Neural progenitor cell (in vitro differentiated cells): ENCODE measurements at regions not wholly inside any gene's neighbourhood (a gene's known extent, or its start where the extent isn't known, plus 50 kb on each side); places are given as distances from the start of the nearest gene placed in this dataset.

Experiments used
- DNase-seq: peaks from one replicate; pipeline ENCODE4 v3.0.0-alpha.2; 2016; ENCODE audit warnings: low spot score
- H2AFZ ChIP-seq: fragments of 200-600 bp; sonication (generic); replicated peaks from 2 replicates; pipeline ENCODE4 v1.6.1; 2016; ENCODE audit warnings: antibody characterized with exemption
- H3F3A ChIP-seq: fragments of 200-600 bp; sonication (generic); 2 replicates; pipeline ENCODE4 v1.6.1; 2016; ENCODE audit warnings: antibody characterized with exemption, low read depth
- H3K27ac ChIP-seq: fragments of 200-600 bp; sonication (generic); 2 replicates; pipeline ENCODE4 v1.5.1; 2016; ENCODE audit warnings: mild to moderate bottlenecking
- H3K27me3 ChIP-seq: fragments of 200-600 bp; sonication (generic); 2 replicates; pipeline ENCODE4 v1.6.1; 2016; ENCODE audit warnings: mild to moderate bottlenecking, moderate library complexity
- H3K36me3 ChIP-seq: fragments of 200-600 bp; sonication (generic); 2 replicates; pipeline ENCODE4 v1.5.1; 2016
- H3K4me1 ChIP-seq: fragments of 200-600 bp; sonication (generic); 2 replicates; pipeline ENCODE4 v1.6.1; 2016; ENCODE audit warnings: mixed run types
- H3K4me2 ChIP-seq: fragments of 200-600 bp; sonication (generic); 2 replicates; pipeline ENCODE4 v1.6.1; 2016
- H3K4me3 ChIP-seq: fragments of 200-600 bp; sonication (generic); 2 replicates; pipeline ENCODE4 v1.5.1; 2016
- H3K79me2 ChIP-seq: fragments of 200-600 bp; sonication (generic); 2 replicates; pipeline ENCODE4 v1.6.1; 2016; ENCODE audit warnings: low read depth
- H3K9ac ChIP-seq: fragments of 200-600 bp; sonication (generic); 2 replicates; pipeline ENCODE4 v1.6.1; 2016
- H3K9me3 ChIP-seq: fragments of 200-600 bp; sonication (generic); 2 replicates; pipeline ENCODE4 v1.5.1; 2016; ENCODE audit warnings: low read depth
- H4K20me1 ChIP-seq: fragments of 200-600 bp; sonication (generic); 2 replicates; pipeline ENCODE4 v1.6.1; 2016; ENCODE audit warnings: low read depth
- H3K27ac Mint-ChIP-seq: 3 replicates; pipeline ENCODE4 v1.8.0; 2021; ENCODE audit warnings: mixed read lengths
- H3K27me3 Mint-ChIP-seq: 2 replicates; pipeline ENCODE4 v1.8.0; 2022; ENCODE audit warnings: low read depth, mild to moderate bottlenecking, inconsistent platforms, moderate library complexity, mixed read lengths; ENCODE audit not compliant: insufficient read depth
- H3K36me3 Mint-ChIP-seq: 3 replicates; pipeline ENCODE4 v1.8.0; 2021; ENCODE audit warnings: mixed read lengths
- H3K4me1 Mint-ChIP-seq: 3 replicates; pipeline ENCODE4 v1.8.0; 2021; ENCODE audit warnings: mixed read lengths
- H3K4me3 Mint-ChIP-seq: 3 replicates; pipeline ENCODE4 v1.8.0; 2021; ENCODE audit warnings: mild to moderate bottlenecking, moderate library complexity, mixed read lengths
- H3K9me3 Mint-ChIP-seq: 3 replicates; pipeline ENCODE4 v1.8.0; 2020; ENCODE audit warnings: mixed read lengths
- EZH2 ChIP-seq: fragments of 200-600 bp; sonication (generic); IDR thresholded peaks from 2 replicates; pipeline ENCODE4 v1.6.1; 2017; ENCODE audit warnings: antibody characterized with exemption, mild to moderate bottlenecking, moderate library complexity
- EZH2phosphoT487 ChIP-seq: fragments of 200-600 bp; sonication (generic); IDR thresholded peaks from 2 replicates; pipeline ENCODE4 v1.6.1; 2017; ENCODE audit warnings: antibody characterized with exemption
- TF ChIP-seq, protein P1 (sequence below): fragments of 200-600 bp; sonication (generic); IDR thresholded peaks from 2 replicates; pipeline ENCODE4 v1.5.1; 2017; ENCODE audit warnings: antibody characterized with exemption, mild to moderate bottlenecking

DNA sequence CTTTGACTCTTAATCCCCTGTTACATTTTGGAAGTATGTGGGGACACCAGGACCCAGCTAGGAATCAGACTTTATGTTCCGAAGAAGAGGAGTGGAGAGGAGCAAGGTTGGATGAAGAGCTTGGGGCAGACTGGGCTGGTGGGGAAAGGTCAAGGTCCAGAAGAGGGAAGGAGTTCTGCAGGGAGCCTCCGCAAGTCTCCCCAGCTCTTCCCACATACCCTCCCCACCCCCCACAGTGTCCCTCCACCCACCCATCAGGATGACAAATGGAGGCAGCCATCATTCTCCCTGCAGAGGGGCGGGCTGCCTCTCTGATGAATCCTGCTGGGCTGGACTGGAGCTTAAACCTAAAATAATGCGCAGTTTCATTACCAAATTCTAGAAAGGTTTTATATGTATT, 77.2 kb downstream of the ACKR3 start:
- TF ChIP-seq EZH2 (no peak), EZH2phosphoT487 (no peak)
- TF ChIP-seq, protein P1, sequence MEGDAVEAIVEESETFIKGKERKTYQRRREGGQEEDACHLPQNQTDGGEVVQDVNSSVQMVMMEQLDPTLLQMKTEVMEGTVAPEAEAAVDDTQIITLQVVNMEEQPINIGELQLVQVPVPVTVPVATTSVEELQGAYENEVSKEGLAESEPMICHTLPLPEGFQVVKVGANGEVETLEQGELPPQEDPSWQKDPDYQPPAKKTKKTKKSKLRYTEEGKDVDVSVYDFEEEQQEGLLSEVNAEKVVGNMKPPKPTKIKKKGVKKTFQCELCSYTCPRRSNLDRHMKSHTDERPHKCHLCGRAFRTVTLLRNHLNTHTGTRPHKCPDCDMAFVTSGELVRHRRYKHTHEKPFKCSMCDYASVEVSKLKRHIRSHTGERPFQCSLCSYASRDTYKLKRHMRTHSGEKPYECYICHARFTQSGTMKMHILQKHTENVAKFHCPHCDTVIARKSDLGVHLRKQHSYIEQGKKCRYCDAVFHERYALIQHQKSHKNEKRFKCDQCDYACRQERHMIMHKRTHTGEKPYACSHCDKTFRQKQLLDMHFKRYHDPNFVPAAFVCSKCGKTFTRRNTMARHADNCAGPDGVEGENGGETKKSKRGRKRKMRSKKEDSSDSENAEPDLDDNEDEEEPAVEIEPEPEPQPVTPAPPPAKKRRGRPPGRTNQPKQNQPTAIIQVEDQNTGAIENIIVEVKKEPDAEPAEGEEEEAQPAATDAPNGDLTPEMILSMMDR = no peak
- Mint-ChIP-seq H3K36me3 (peaks cover 3% of the 10 kb centered on the region), H3K27me3 (peaks cover 14% of the 10 kb centered on the region), H3K27ac (no peak overlapping the region), H3K9me3 (peaks cover 29% of the 10 kb centered on the region), H3K4me1 (peaks cover 2% of the 10 kb centered on the region), H3K4me3 (no peak overlapping the region)
- H3K27ac ChIP-seq = no peak overlapping the region
- no peak overlapping the region for H3K4me2 ChIP-seq
- no peaks in the 10 kb centered on the region for H3K36me3 ChIP-seq
- no peaks in the 10 kb centered on the region for H3K9me3 ChIP-seq
- no peak overlapping the region for H3K9ac ChIP-seq
- no peak overlapping the region for H2AFZ ChIP-seq
- DNase-seq = no peak
- no peaks in the 10 kb centered on the region for H3F3A ChIP-seq
- no peak overlapping the region for H3K4me3 ChIP-seq
- H3K79me2 ChIP-seq = no peaks in the 10 kb centered on the region
- H3K4me1 ChIP-seq = no peaks in the 10 kb centered on the region
- H3K27me3 ChIP-seq = no peaks in the 10 kb centered on the region
- no peaks in the 10 kb centered on the region for H4K20me1 ChIP-seq

DNA sequence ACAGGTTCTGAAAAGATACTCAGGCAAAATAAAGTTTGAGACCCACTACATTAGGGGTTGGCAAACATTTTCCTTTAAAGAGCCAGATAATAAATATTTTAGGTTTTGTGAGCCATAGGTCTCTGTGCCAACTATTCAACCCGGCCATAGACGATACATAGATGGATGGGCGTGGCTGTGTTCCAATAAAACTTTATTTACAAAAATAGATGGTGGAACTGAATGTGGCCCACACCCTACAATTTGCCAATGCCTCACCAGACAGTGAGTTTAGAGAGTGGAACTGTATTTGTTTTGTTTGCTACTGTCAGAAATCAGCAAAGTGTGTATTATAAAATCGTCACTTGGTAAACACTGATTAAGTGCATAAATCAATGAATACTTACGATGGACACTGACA, 78.0 kb downstream of the ACKR3 start:
- Histone ChIP-seq H3F3A (no peaks in the 10 kb centered on the region), H4K20me1 (no peaks in the 10 kb centered on the region), H3K36me3 (no peaks in the 10 kb centered on the region), H3K9me3 (no peaks in the 10 kb centered on the region), H3K79me2 (no peaks in the 10 kb centered on the region), H3K4me1 (no peaks in the 10 kb centered on the region), H3K27ac (no peak overlapping the region), H3K9ac (no peak overlapping the region), H3K4me2 (no peak overlapping the region), H3K4me3 (no peak overlapping the region), H2AFZ (no peak overlapping the region), H3K27me3 (no peaks in the 10 kb centered on the region)
- TF ChIP-seq, protein P1 = no peak
- TF ChIP-seq EZH2phosphoT487 = no peak
- TF ChIP-seq EZH2 = no peak
- Mint-ChIP-seq H3K9me3 (peaks cover 24% of the 10 kb centered on the region), H3K4me1 (peaks cover 2% of the 10 kb centered on the region), H3K27me3 (peaks cover 14% of the 10 kb centered on the region), H3K36me3 (no peaks in the 10 kb centered on the region), H3K4me3 (no peak overlapping the region), H3K27ac (no peak overlapping the region)
- DNase-seq = no peak

DNA sequence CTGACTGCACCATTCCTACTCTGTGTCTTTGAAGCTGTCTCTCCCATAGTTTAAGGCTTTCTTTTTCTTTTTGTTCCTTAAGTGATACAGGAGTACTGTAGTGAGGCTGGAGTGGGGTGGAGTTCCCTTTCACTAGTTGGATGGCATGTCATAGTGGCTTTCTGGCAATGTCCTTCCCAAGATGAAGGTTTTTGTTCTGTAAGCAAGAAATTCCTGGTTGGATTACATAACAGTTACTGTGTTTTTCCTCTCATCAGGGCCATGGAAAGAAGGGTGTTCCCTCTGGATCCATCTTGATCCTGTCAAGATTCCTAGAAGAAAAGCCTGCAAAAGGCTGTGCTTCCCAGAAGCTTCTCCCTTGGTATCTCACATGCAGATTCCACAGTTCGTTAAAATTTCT, 84.2 kb downstream of the ACKR3 start:
- H3K9ac ChIP-seq = no peak overlapping the region
- Mint-ChIP-seq H3K27me3 (no peaks in the 10 kb centered on the region), H3K4me1 (peaks cover 5% of the 10 kb centered on the region), H3K27ac (no peak overlapping the region), H3K9me3 (peaks cover 4% of the 10 kb centered on the region), H3K36me3 (no peaks in the 10 kb centered on the region), H3K4me3 (no peak overlapping the region)
- H3K4me1 ChIP-seq = no peaks in the 10 kb centered on the region
- no peaks in the 10 kb centered on the region for H4K20me1 ChIP-seq
- H3K79me2 ChIP-seq = no peaks in the 10 kb centered on the region
- peak overlapping the region; percentile 17 for H2AFZ ChIP-seq
- TF ChIP-seq EZH2 = no peak
- TF ChIP-seq, protein P1 = no peak
- no peak for TF ChIP-seq EZH2phosphoT487
- no peak overlapping the region for H3K27ac ChIP-seq
- H3K4me2 ChIP-seq = no peak overlapping the region
- no peaks in the 10 kb centered on the region for H3K27me3 ChIP-seq
- DNase-seq = no peak
- H3K4me3 ChIP-seq = no peak overlapping the region
- H3F3A ChIP-seq = no peaks in the 10 kb centered on the region
- no peaks in the 10 kb centered on the region for H3K36me3 ChIP-seq
- no peaks in the 10 kb centered on the region for H3K9me3 ChIP-seq

DNA sequence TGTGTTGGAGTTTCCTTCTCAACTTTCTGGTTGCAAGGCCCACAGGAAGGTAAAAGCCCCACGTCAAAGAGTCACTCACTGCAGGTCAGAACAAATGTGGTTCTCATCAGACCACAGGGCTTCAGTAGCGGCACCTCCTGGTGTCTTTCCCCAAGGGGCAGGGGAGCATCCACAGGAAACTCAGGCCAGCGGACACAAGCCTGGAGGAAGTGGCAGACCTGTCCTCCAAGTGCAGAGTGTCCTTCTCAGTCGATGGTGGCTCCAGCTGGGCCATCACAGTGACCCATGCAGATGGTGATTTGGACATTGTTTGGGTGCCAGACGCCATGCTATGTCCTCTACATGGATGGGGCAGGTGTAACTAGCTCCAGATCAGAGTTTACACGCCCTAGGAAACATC, 84.9 kb downstream of the ACKR3 start:
- Histone ChIP-seq H3K4me1 (no peaks in the 10 kb centered on the region), H3K9ac (no peak overlapping the region), H3K27me3 (no peaks in the 10 kb centered on the region), H3K4me3 (no peak overlapping the region), H3K36me3 (no peaks in the 10 kb centered on the region), H3K79me2 (no peaks in the 10 kb centered on the region), H3F3A (no peaks in the 10 kb centered on the region), H4K20me1 (no peaks in the 10 kb centered on the region), H3K9me3 (no peaks in the 10 kb centered on the region), H3K4me2 (no peak overlapping the region), H2AFZ (no peak overlapping the region), H3K27ac (no peak overlapping the region)
- DNase-seq = no peak
- peaks cover 2% of the 10 kb centered on the region for H3K27me3 Mint-ChIP-seq
- no peak overlapping the region for H3K4me3 Mint-ChIP-seq
- peaks cover 8% of the 10 kb centered on the region for H3K4me1 Mint-ChIP-seq
- no peak overlapping the region for H3K27ac Mint-ChIP-seq
- no peak for TF ChIP-seq EZH2
- TF ChIP-seq, protein P1 = no peak
- no peak for TF ChIP-seq EZH2phosphoT487
- peaks cover 4% of the 10 kb centered on the region for H3K9me3 Mint-ChIP-seq
- H3K36me3 Mint-ChIP-seq = no peaks in the 10 kb centered on the region
